Esophagus squamous epithelium (tissue), 5 donors: ENCODE measurements at regions not wholly inside any gene's neighbourhood (a gene's known extent, or its start where the extent isn't known, plus 50 kb on each side); places are given as distances from the start of the nearest gene placed in this dataset.

ENCODE experiments used
- DNase-seq: peaks from one replicate; lab custom pipeline; 2025; lab: John Stamatoyannopoulos, UW
- H3K27ac ChIP-seq, 4 donors: fragments of 200-600 bp; sonication (generic); one replicate each; pipeline ENCODE4 v1.5.1; 2016 to 2019; ENCODE audit warnings: mild to moderate bottlenecking in 1 of 4
- H3K27me3 ChIP-seq, 4 donors: fragments of 200-600 bp; sonication (generic); 1 replicate in 3 of 4; 2 replicates in 1 of 4; pipeline versions ENCODE4 v1.5.1 to v1.6.0; 2017 to 2021; ENCODE audit warnings: antibody characterized with exemption in 1 of 4
- H3K36me3 ChIP-seq, 3 donors: fragments of 200-600 bp; sonication (generic); one replicate each; pipeline ENCODE4 v1.5.1; 2016 to 2019
- H3K4me1 ChIP-seq, 3 donors: fragments of 200-600 bp; sonication (generic); one replicate each; pipeline ENCODE4 v1.5.1; 2017 to 2019
- H3K4me3 ChIP-seq, 4 donors: fragments of 200-600 bp; sonication (generic); 1 replicate in 3 of 4; 2 replicates in 1 of 4; pipeline ENCODE4 v1.5.1; 2016 to 2019; ENCODE audit warnings: mild to moderate bottlenecking in 2 of 4, moderate library complexity in 1 of 4
- H3K9me3 ChIP-seq, 3 donors: fragments of 200-600 bp; sonication (generic); one replicate each; pipeline ENCODE4 v1.5.1; 2016 to 2019
- CTCF ChIP-seq, 6 experiments: fragments of 450-650 bp in 4 of 6; fragments of 200-600 bp in 2 of 6; sonication (generic) in 2 of 6; IDR thresholded peaks; one replicate each; pipeline ENCODE4 v1.5.1; 2016 to 2019; ENCODE audit warnings: antibody characterized with exemption in 6 of 6, mild to moderate bottlenecking in 4 of 6, moderate library complexity in 4 of 6
- POLR2A ChIP-seq, 4 donors: fragments of 450-650 bp; IDR thresholded peaks; one replicate each; pipeline ENCODE4 v1.6.1; 2017; ENCODE audit warnings: antibody characterized with exemption in 4 of 4, mild to moderate bottlenecking in 4 of 4, moderate library complexity in 3 of 4
- WGBS, 2 donors: methylation state at CpG; one replicate each; pipeline ENCODE4 v1.1.5; 2018; 5-methylcytosine and 5-hydroxymethylcytosine counted together
- intact Hi-C: fragments of 100-400 bp; cut with DNase I; formaldehyde crosslinking; loops from one replicate; pipeline ENCODE4 v1.15.0; 2022
- donor health status: DM: yes; HTN: yes; CAD: no.

- 87 to 90% methylated on average over 11 to 16 of the region's 17 CpGs for WGBS, 2 donors
- Histone ChIP-seq H3K4me1 (peaks cover 0 to 7% (median 0%) of the 10 kb centered on the region in 3 donors), H3K9me3 (no peaks in the 10 kb centered on the region), H3K27ac (no peak overlapping the region), H3K36me3 (no peaks in the 10 kb centered on the region), H3K4me3 (no peak overlapping the region), H3K27me3 (no peaks in the 10 kb centered on the region)
- DNase-seq, result no peak
- TF ChIP-seq CTCF (IDR thresholded peaks at IDR 0.05) (no peak), POLR2A (IDR thresholded peaks at IDR 0.05) (no peak)
- intact Hi-C loops, result no loop called here
Observed at GRCh38 chr18:78146136-78147085, 833.2 kb upstream of the SALL3 start.

GRCh38 chr18:78150590-78150989 is 829.0 kb upstream of the SALL3 start:
- TF ChIP-seq CTCF (IDR thresholded peaks at IDR 0.05), result no peak
- no peak for TF ChIP-seq POLR2A (IDR thresholded peaks at IDR 0.05)
- WGBS, 2 donors, result 84 to 86% methylated on average over 6 to 7 of the region's 7 CpGs
- DNase-seq, result no peak

GRCh38 chr18:78151234-78151633 is 828.4 kb upstream of the SALL3 start:
- Histone ChIP-seq H3K4me1 (peaks cover 0 to 5% (median 0%) of the 10 kb centered on the region in 3 donors), H3K9me3 (no peaks in the 10 kb centered on the region), H3K4me3 (no peak overlapping the region), H3K36me3 (no peaks in the 10 kb centered on the region), H3K27ac (no peak overlapping the region), H3K27me3 (no peaks in the 10 kb centered on the region)
- no peak for TF ChIP-seq CTCF (IDR thresholded peaks at IDR 0.05)
- TF ChIP-seq POLR2A (IDR thresholded peaks at IDR 0.05), result no peak
- intact Hi-C loops, result no loop called here
- 76 to 88% methylated on average over 9 of the region's 9 CpGs for WGBS, 2 donors
- DNase-seq, result no peak

More at GRCh38 chr18:78150590-78150989, 829.0 kb upstream of the SALL3 start:
- peaks cover 0 to 5% (median 0%) of the 10 kb centered on the region in 3 donors for H3K4me1 ChIP-seq
- H3K36me3 ChIP-seq, result no peaks in the 10 kb centered on the region
- H3K27me3 ChIP-seq, result no peaks in the 10 kb centered on the region
- no peaks in the 10 kb centered on the region for H3K9me3 ChIP-seq
- intact Hi-C loops, result no loop called here
- H3K27ac ChIP-seq, result no peak overlapping the region
- H3K4me3 ChIP-seq, result no peak overlapping the region

DNA sequence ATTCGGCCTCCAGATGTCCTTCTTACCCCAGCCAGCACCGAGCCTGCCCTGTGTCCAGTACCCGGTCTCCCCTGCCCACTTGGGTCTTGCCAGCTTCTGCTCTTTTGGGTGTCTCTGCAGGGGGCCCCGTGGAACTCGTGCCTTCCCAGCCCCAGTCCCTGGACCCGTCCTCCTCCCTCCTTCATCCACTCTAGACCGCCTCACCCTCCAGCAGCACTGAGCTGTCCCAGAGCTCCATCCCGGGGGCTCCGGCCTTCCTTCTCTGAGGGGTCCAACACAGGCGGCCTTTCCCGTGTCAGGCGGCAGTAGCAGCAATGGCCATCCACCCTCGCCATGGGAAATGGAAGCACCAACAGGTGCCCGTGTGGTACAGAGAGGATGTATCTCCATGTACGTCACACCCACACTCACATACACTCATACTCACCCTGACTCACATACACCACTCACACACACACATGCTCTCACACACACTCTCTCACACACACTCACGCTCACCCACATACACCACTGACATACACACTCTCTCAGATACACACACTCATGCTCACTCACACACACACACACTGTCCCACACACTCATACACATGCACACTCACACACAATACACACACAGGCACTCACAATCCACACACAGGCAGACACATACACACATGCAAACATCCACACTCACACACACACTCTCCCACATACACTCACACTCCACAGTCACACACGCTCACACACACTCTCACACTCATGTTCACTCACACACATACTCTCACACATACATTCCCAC is 827.5 kb upstream of the SALL3 start:
- H3K9me3 ChIP-seq, result no peaks in the 10 kb centered on the region
- H3K27ac ChIP-seq, result no peak overlapping the region
- no peak for DNase-seq
- peaks cover 0 to 5% (median 0%) of the 10 kb centered on the region in 3 donors for H3K4me1 ChIP-seq
- intact Hi-C loops, result no loop called here
- no peak for TF ChIP-seq CTCF (IDR thresholded peaks at IDR 0.05)
- no peak for TF ChIP-seq POLR2A (IDR thresholded peaks at IDR 0.05)
- no peaks in the 10 kb centered on the region for H3K36me3 ChIP-seq
- WGBS, 2 donors, result 86 to 90% methylated on average over 12 to 15 of the region's 17 CpGs
- H3K27me3 ChIP-seq, result no peaks in the 10 kb centered on the region
- no peak overlapping the region for H3K4me3 ChIP-seq
